Uterus (tissue), 3 donors: ENCODE measurements at regions not wholly inside any gene's neighbourhood (a gene's known extent, or its start where the extent isn't known, plus 50 kb on each side); places are given as distances from the start of the nearest gene placed in this dataset.
"Not testable (repeated sequence)": the region's sequence is repeated elsewhere in the genome, so short reads cannot be mapped to it uniquely, and the experiment has no call there.

Source experiments
- DNase-seq, 2 donors: peaks; one replicate each; pipeline ENCODE4 v3.0.0-alpha.2; 2019 to 2020
- H3K27ac ChIP-seq, 2 donors: fragments of 200-600 bp; sonication (generic); 1 replicate in 1 of 2; 2 replicates in 1 of 2; pipeline ENCODE4 v1.5.1; 2016 to 2018
- H3K27me3 ChIP-seq, 2 donors: fragments of 200-600 bp; sonication (generic); one replicate each; pipeline ENCODE4 v1.5.1; 2018 to 2019; ENCODE audit warnings: control low read depth in 1 of 2
- H3K36me3 ChIP-seq, 2 donors: fragments of 200-600 bp; sonication (generic); one replicate each; pipeline ENCODE4 v1.5.1; 2019; ENCODE audit warnings: control low read depth in 1 of 2
- H3K4me1 ChIP-seq, 2 donors: fragments of 200-600 bp; sonication (generic); one replicate each; pipeline ENCODE4 v1.5.1; 2018 to 2019; ENCODE audit warnings: control low read depth in 1 of 2
- H3K4me3 ChIP-seq, 2 donors: fragments of 200-600 bp; sonication (generic); 1 replicate in 1 of 2; 2 replicates in 1 of 2; pipeline ENCODE4 v1.5.1; 2018 to 2019; ENCODE audit warnings: mild to moderate bottlenecking in 1 of 2
- H3K9me3 ChIP-seq, 2 donors: fragments of 200-600 bp; sonication (generic); one replicate each; pipeline ENCODE4 v1.5.1; 2019; ENCODE audit warnings: control low read depth in 1 of 2
- CTCF ChIP-seq, 4 experiments: fragments of 200-600 bp in 2 of 4; fragments of 450-650 bp in 2 of 4; sonication (generic) in 2 of 4; IDR thresholded peaks; one replicate each; pipeline ENCODE4 v1.5.1; 2016 to 2019; ENCODE audit warnings: antibody characterized with exemption in 4 of 4, mild to moderate bottlenecking in 2 of 4, moderate library complexity in 1 of 4
- POLR2A ChIP-seq, 2 donors: fragments of 450-650 bp; IDR thresholded peaks; one replicate each; pipeline ENCODE4 v1.6.1; 2016; ENCODE audit warnings: antibody characterized with exemption in 2 of 2, mild to moderate bottlenecking in 1 of 2, moderate library complexity in 1 of 2
- intact Hi-C: fragments of 100-400 bp; cut with DNase I; formaldehyde crosslinking; loops from one replicate; pipeline ENCODE4 v1.15.1; 2023; ENCODE audit warnings: low total_unique reads
- donor health status: DM: yes; HTN: yes; CAD: no.

DNA sequence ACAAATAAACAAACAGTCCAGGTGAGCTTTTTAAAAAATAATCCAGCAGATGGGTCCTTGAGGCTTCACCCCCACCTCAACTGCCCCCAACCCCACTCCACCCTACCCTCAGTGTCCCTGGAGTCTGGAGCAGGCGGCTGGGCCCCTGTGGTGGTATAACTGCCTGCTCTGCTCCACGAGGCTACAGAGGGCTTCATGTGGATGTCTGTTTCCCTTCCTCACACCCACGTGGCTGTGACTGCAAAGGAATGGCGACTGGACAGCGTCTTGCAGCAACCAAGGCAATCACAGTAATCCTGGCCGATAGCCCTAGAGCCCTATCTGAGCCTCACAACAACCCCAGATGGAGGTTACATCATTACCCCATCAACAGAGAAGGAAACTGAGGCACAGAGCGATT, 76.5 kb downstream of the SLC2A10 start:
- no peaks in the 10 kb centered on the region for H3K36me3 ChIP-seq
- H3K9me3 ChIP-seq: no peaks in the 10 kb centered on the region
- DNase-seq: no peak
- H3K27ac ChIP-seq: no peak overlapping the region
- no peaks in the 10 kb centered on the region for H3K27me3 ChIP-seq
- intact Hi-C loops: no loop called here
- no peak overlapping the region for H3K4me3 ChIP-seq
- TF ChIP-seq POLR2A (IDR thresholded peaks at IDR 0.05) (no peak), CTCF (IDR thresholded peaks at IDR 0.05) (no peak)
- no peaks in the 10 kb centered on the region for H3K4me1 ChIP-seq

DNA sequence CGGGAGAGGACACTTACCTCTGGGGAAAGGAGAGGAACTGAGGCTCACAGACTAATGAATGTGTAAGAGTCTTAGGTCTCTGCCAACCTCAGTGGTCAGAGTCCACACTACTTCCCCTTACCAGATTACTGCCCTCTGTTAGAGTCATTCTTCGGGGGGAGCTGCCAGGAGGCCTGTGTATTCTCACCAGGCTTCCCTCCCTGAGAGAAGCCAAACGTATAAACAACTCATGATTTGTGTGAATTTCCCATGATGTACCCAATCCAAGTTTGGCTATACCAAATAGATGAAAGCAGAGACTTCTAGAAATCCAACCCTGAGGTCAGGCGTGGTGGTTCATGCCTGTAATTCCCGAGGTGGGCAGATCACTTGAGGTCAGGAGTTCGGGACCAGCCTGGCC, 77.1 kb downstream of the SLC2A10 start:
- Histone ChIP-seq H3K4me1 (no peaks in the 10 kb centered on the region), H3K36me3 (no peaks in the 10 kb centered on the region), H3K27me3 (no peaks in the 10 kb centered on the region), H3K4me3 (no peak overlapping the region), H3K27ac (no peak overlapping the region), H3K9me3 (no peaks in the 10 kb centered on the region)
- no peak for DNase-seq
- intact Hi-C loops: no loop called here
- TF ChIP-seq CTCF (IDR thresholded peaks at IDR 0.05) (no peak), POLR2A (IDR thresholded peaks at IDR 0.05) (no peak)

- no peak overlapping the region for H3K4me3 ChIP-seq
- no peak for DNase-seq
- TF ChIP-seq CTCF (IDR thresholded peaks at IDR 0.05) (no peak), POLR2A (IDR thresholded peaks at IDR 0.05) (no peak)
- no peaks in the 10 kb centered on the region for H3K4me1 ChIP-seq
- intact Hi-C loops: no loop called here
- H3K36me3 ChIP-seq: no peaks in the 10 kb centered on the region
- no peaks in the 10 kb centered on the region for H3K9me3 ChIP-seq
- H3K27ac ChIP-seq: no peak overlapping the region
- H3K27me3 ChIP-seq: no peaks in the 10 kb centered on the region
Measured at GRCh38 chr20:46787991-46788762, 78.7 kb downstream of the SLC2A10 start.

DNA sequence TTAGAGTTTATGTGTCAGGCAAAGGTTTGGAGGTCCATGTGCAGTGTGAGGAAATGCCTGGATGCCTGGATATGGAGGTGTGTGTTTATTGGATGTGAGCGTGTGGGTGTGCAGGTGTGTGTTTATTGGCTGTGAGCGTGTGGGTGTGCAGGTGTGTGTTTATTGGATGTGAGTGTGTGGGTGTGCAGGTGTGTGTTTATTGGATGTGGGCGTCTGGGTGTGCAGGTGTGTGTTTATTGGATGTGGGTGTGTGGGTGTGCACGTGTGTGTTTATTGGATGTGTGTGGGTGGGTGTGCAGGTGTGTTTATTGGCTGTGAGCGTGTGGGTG, 79.3 kb downstream of the SLC2A10 start:
- DNase-seq, H3K27me3 ChIP-seq, H3K27ac ChIP-seq, intact Hi-C loops, H3K4me1 ChIP-seq, H3K9me3 ChIP-seq, H3K36me3 ChIP-seq, H3K4me3 ChIP-seq: not testable (repeated sequence)

DNA sequence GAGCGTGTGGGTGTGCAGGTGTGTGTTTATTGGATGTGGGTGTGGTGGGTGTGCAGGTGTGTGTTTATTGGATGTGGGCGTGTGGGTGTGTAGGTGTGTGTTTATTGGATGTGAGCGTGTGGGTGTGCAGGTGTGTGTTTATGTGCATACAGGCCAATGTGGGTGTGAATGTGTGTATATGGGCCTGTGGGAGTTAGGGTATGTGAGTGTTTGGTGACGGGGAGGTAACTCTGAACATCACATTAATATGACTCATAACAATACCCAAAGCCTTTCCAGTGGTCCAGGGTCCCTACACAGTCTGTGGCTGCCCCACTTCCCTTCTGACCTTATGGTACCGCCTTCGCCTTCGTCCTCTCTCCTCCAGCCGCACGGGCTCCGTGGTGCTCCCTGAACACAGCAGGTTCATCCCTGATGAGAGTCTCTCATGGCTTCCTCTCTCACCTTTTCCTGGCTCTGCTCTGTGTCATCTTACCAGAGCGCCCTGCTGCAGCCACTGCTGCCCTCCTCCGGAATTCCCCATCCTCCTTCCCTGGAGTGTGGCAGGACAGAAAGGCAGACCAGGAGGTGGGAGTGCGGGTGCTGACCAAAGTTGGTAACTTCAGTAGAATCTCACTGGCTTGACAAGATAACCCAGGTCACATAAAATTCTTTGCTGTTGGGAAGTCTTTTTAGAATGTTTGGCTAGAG, 80.0 kb downstream of the SLC2A10 start:
- no peaks in the 10 kb centered on the region for H3K9me3 ChIP-seq
- no peak overlapping the region for H3K27ac ChIP-seq
- intact Hi-C loops: no loop called here
- no peaks in the 10 kb centered on the region for H3K36me3 ChIP-seq
- DNase-seq: no peak
- no peaks in the 10 kb centered on the region for H3K4me1 ChIP-seq
- H3K4me3 ChIP-seq: no peak overlapping the region
- TF ChIP-seq POLR2A (IDR thresholded peaks at IDR 0.05) (no peak), CTCF (IDR thresholded peaks at IDR 0.05) (no peak)
- no peaks in the 10 kb centered on the region for H3K27me3 ChIP-seq
